ENCODE measurements at regions not wholly inside any gene's neighbourhood (a gene's known extent, or its start where the extent isn't known, plus 50 kb on each side); places are given as distances from the start of the nearest gene placed in this dataset.
"Not testable (repeated sequence)": the region's sequence is repeated elsewhere in the genome, so short reads cannot be mapped to it uniquely, and the experiment has no call there.

- DNase-seq = no peak
These were observed 217.1 kb downstream of the SLC4A3 start for GRCh38 chr2:219844401-219845091.

DNA sequence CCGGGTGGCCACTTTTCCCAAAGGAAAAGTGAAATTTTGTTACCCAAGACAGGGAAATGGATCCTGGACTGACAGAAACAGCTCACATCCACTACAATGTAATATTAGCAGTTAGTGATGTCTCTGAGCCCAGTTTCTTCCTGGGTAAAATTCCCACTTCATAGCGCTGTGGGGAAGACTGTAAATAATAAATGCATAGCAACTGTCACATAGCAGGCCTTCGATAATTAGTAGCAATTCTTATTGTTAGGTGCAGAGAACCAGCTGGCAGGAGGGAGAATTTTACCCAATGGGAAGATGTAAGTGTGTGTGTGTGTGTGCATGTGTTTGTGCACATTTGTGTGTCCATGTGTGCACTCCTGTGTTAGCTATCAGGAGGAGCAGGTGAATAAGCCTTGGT is 221.5 kb downstream of the SLC4A3 start:
- DNase-seq = no peak

GRCh38 chr2:219851169-219851568 is 223.7 kb downstream of the SLC4A3 start:
- no peak for DNase-seq

- no peak for DNase-seq
These were observed 224.5 kb downstream of the SLC4A3 start for GRCh38 chr2:219851801-219852481.

- DNase-seq = no peak
These were observed 225.2 kb downstream of the SLC4A3 start for GRCh38 chr2:219852626-219853025.

DNA sequence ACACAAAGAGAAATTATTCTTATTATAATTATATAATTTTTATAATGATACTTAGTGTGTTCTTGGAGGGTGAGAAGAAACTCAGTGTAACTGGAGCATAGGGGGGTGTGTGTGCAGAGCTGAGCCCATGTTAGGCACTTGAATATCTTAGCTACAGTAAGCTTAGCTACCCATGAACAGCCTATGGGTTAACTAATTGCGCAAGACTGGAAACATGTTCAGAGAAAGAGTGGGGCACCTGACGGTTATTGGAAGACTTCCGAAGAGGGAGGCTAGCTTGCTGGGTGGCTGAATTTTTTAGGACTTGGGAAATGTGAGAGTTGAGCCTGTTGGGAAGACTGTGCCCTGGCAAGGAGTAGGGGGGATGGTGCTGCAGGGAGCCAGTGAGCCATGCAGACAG is 229.2 kb downstream of the SLC4A3 start:
- DNase-seq = no peak

- DNase-seq = no peak
These were observed 230.3 kb downstream of the SLC4A3 start for GRCh38 chr2:219857751-219858150.

DNA sequence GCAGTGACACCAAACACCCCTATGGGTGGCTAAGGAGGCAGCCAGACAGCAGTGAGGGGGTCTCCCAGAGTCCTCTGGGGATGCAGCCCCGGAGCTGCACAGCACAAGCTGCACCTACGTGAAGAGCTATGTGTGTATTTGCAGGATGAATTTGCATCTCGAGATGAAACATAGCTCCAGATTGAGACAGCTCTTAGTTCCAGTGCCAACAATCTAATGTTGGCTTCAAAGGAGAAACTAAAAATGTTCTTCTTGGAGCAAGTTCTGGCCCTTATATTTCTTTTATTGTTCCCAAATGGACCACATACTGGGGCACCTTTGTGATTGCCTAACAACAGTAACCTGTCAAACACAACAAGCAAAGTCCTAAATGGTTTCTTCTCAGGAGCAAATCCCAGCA is 233.9 kb downstream of the SLC4A3 start:
- no peak for DNase-seq

DNA sequence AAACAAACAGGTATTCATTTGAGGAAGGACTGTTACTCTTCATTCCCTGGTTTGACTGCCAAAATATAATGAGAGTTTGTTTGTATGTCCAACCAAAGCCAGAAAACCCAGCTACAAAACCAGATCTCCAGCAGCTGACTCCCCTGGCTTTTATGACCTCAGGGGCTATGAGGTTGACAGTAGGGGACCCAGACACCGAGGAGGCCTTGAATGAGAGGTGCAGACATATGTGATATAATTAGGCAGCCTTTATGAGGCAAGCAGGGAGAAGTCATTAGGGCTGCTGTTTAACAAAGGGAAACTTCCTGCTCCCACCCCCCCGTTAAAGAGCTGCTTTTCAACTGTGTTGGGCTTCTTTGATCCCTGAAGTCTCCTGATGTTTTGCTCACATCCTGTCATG is 236.7 kb downstream of the SLC4A3 start:
- DNase-seq = no peak

DNA sequence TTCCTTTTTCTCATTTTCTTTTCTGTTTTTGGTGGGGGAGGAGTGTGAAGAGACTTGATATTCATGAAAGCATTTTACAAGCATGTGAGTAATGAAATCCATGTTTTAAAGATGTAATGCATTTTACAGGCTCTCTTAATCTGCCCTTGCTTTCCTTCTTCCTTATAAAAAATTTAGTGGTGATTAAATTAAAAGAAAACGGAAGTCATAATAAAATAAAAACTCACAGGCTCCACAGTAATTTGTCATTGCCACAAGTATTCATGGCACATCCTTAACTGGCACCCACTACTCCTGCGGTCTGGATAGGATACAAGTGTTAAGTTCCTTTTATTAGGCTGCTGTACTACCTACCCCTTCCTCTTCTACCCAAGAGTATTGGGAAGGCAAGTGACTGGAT is 241.2 kb downstream of the SLC4A3 start:
- no peak for DNase-seq

DNA sequence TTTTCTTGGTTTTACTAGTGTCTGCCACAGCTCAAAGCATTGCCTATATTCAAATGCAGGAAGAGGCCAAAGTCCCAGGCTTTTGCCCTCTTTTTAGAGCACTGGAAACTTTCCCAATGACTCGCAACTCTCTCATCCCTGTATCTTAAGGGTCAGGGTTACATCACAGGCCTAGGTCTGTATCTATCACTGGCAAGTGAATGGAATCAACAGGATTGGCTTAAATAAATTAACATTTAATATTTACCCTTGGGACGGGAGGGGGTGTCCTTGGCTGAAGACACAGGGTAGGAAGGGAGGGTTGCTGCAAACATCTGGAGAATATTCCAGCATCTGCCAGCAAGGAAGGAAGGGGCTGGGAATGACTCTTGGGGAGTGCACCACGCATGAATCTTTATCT is 242.6 kb downstream of the SLC4A3 start:
- DNase-seq = no peak

DNA sequence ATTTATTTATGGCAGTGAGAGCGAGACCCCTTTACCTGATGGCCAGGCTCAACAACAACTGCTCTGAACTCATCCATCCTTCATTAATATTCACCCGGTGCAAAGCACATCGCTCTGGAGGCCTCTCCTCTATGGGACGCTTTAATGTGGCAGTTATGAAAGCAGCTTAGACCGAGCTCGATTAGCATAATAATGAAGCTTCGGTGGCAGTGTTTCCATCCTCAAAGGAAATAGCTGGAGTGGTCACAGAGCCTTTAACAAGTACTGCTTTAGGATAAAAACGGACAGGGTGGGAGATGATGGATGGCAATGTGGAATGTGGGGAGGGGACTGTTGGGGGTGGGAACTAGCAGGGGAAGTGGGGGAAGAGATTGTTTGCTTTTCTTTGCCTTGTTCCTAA is 243.9 kb downstream of the SLC4A3 start:
- DNase-seq = no peak

DNA sequence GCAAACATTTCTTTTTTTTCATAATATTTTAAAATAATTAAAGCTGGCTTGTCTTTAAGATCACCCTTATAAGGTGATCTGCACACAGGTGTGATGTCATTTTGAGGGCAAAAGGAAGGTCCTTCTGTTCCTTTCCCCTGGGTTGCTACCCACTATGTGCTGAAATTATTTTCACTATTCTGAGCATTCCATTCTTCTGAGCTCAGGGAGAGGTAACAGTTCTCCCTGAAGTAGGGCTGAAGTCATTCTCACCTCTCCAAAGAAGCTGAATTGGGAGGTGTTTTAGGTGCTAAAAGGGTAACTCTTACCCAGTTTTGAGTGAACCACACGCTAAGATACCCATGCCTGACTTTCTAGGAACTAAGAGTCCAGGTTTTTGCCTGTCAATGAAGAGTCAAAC is 247.6 kb downstream of the SLC4A3 start:
- no peak for DNase-seq

GRCh38 chr2:219875986-219876385 is 248.6 kb downstream of the SLC4A3 start:
- DNase-seq = not testable (repeated sequence)

DNA sequence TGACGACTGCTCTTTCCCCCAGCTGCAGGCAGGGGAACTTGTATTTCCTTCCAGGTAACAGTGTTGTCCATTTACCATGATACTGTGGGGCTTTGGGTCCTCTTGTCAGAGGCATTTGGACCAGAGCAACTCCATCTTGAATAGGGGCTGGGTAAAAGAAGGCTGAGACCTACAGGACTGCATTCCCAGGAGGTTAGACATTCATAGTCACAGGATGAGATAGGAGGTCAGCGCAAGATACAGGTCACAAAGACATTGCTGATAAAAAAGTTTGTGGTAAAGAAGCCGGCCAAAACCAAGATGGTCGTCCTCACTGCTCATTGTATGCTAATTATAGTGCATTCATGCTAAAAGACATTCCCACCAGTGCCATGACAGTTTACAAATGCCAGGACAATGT is 249.5 kb downstream of the SLC4A3 start:
- no peak for DNase-seq

DNA sequence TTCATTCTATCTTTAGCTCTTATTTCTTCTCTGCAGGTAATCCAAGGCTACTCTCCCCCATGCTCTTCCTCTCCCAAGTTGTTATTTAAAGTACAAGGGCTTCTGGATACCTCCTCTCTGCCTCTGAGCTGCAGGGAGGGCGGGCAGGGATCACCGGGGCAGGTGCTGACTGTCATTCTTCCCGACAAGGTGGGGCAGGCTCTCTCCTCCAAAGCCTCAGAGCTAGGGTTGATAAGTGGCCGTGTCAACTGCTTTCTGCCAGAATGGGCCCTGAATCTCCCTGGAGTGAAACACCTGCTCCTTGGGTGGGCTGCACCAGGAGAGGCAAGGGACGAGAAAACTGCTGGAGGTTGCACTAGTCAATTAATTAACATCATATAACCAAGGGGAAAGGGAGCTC is 250.3 kb downstream of the SLC4A3 start:
- no peak for DNase-seq

- DNase-seq = no peak
These were observed 251.1 kb downstream of the SLC4A3 start for GRCh38 chr2:219878516-219878915.

DNA sequence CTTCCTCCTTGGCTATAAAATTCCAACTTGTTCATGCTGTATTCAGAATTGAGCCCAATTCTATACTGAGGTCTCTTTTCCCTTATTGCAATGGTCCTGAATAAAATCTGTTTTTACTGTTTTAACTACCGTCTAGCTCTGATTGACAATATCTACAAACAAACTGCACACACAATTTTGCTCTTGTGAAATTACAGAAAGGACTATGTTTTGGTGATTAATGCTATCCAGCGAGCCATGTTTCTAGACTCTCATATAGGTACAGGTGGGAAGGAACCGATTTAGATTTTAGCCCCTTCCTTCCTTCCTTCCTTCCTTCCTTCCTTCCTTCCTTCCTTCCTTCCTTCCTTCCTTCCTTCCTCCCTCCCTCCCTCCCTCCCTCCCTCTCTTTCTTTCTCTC is 254.4 kb downstream of the SLC4A3 start:
- no peak for DNase-seq

- no peak for DNase-seq
These were observed 259.2 kb downstream of the SLC4A3 start for GRCh38 chr2:219886615-219887014.

- DNase-seq = no peak
These were observed 260.4 kb downstream of the SLC4A3 start for GRCh38 chr2:219887870-219888269.

DNA sequence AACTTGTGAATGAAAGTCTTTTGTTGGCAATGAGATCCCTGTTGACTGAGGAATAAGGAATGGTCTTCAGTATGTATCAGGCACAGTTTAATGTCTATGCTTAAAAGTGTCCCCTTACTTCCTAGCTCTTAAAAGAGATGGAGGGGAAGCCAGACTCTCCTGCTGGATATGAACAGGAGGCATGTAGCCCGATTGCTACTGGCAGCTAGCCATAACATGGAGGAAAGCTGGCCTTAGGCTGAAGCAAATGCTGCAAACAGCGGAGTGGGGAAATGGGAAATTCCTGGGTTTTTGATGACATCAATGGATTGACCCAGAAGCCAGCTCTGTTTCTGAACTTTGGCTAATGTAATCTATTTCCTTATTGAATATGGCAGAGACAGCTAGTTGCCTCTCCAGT is 266.1 kb downstream of the SLC4A3 start:
- DNase-seq = no peak

DNA sequence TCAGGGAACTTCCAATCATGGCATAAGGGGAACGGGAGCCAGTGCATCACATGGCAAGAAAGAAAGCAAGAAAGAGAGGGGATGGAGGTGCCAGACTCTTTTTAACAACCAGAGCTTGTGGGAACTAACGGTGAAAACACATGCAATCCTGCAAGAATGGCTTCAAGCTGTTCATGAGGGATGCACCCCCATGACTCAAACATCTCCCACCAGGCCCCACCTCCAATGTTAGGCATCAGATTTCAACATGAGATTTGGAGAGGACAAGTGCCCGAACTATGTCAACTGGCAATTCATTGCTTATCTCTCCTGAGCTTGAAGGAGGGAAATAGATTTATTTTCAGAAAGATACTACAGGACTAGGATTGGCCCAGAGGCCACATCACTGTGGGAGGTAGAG is 270.0 kb downstream of the SLC4A3 start:
- DNase-seq = no peak

DNA sequence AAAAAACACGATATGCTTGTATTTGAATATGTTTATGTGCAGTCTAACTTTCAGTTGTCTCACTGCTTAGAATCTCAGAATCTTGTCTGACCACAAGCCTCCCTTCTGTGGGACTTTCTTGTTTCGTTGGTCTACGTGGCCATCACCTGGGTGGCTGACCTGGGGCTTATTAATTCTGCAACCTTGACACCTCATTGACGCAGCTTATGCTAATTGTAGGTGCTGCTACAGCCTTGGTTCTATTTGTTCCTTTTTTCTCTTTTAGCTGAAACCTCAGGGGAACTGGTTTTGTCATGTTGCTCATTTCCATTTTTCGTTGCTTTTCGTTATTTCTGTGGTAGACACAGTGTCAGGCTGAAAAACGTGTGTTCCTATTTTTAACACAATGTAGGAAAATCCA is 273.7 kb downstream of the SLC4A3 start:
- DNase-seq = no peak

DNA sequence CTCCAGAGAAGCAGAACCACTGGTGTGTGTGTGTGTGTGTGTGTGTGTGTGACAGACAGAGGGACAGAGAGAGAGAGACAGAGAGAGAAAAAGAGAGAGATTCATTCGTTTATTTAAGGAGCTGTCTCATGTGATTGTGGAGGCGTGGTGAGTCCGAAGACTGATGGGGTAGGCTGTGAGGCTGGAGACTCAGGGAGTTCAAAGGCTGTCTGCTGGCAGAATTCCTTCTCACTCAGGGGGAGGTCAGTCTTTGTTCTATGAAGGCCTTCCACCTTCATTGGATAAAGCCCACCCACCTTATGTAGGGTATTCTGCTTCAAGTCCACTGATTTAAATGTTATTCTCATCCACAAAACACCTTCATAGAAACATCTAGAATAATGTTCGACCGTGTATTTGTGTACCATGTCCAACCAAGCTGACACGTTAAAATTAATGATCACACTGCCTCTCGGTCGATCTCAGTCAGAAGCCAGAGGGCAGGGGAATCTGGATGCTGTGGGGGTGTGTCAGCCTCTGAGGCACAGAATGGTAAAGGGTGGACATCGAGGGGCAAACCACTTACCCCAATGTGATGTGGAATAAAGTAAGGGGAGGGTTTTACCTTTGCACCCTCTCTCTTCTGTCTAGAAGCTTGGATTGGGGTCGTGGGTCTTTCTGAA is 275.6 kb downstream of the SLC4A3 start:
- DNase-seq = no peak

Data from NCI-H187 treated with DMSO at 0.1 percent for 48 hours (cell line).